ENCODE measurements at regions not wholly inside any gene's neighbourhood (a gene's known extent, or its start where the extent isn't known, plus 50 kb on each side); places are given as distances from the start of the nearest gene placed in this dataset.
"Not testable (repeated sequence)": the region's sequence is repeated elsewhere in the genome, so short reads cannot be mapped to it uniquely, and the experiment has no call there.

GRCh38 chr3:5974630-5975322 lies 787.3 kb downstream of the EDEM1 start:
- DNase-seq (ENCODE audit: low read depth, low spot score) = no peak

- no peak for DNase-seq (ENCODE audit: low read depth, low spot score)
Measured at GRCh38 chr3:5977331-5977730, 789.8 kb downstream of the EDEM1 start.

GRCh38 chr3:5980475-5980874 lies 793.0 kb downstream of the EDEM1 start:
- DNase-seq (ENCODE audit: low read depth, low spot score) = no peak

- DNase-seq (ENCODE audit: low read depth, low spot score) = no peak
Measured at GRCh38 chr3:5994651-5995050, 807.1 kb downstream of the EDEM1 start.

- no peak for DNase-seq (ENCODE audit: low read depth, low spot score)
Measured at GRCh38 chr3:6018456-6018855, 830.9 kb downstream of the EDEM1 start.

GRCh38 chr3:6022621-6023020 lies 835.1 kb downstream of the EDEM1 start:
- DNase-seq (ENCODE audit: low read depth, low spot score) = no peak

GRCh38 chr3:6025032-6025431 lies 835.9 kb upstream of the GRM7 start:
- no peak for DNase-seq (ENCODE audit: low read depth, low spot score)

GRCh38 chr3:6030648-6031047 lies 830.3 kb upstream of the GRM7 start:
- DNase-seq (ENCODE audit: low read depth, low spot score) = not testable (repeated sequence)

GRCh38 chr3:6035626-6036025 lies 825.3 kb upstream of the GRM7 start:
- DNase-seq (ENCODE audit: low read depth, low spot score) = no peak

- DNase-seq (ENCODE audit: low read depth, low spot score) = no peak
Measured at GRCh38 chr3:6039971-6040370, 820.9 kb upstream of the GRM7 start.

GRCh38 chr3:6041894-6042293 lies 819.0 kb upstream of the GRM7 start:
- DNase-seq (ENCODE audit: low read depth, low spot score) = no peak

GRCh38 chr3:6047016-6047415 lies 813.9 kb upstream of the GRM7 start:
- DNase-seq (ENCODE audit: low read depth, low spot score) = no peak

GRCh38 chr3:6060251-6060650 lies 800.7 kb upstream of the GRM7 start:
- no peak for DNase-seq (ENCODE audit: low read depth, low spot score)

- DNase-seq (ENCODE audit: low read depth, low spot score) = peak; percentile 3
Measured at GRCh38 chr3:6062261-6063187, 798.4 kb upstream of the GRM7 start.

GRCh38 chr3:6066397-6066796 lies 794.5 kb upstream of the GRM7 start:
- no peak for DNase-seq (ENCODE audit: low read depth, low spot score)

- DNase-seq (ENCODE audit: low read depth, low spot score) = peak; percentile 9
Measured at GRCh38 chr3:6066868-6067578, 793.9 kb upstream of the GRM7 start.

- no peak for DNase-seq (ENCODE audit: low read depth, low spot score)
Measured at GRCh38 chr3:6074952-6075351, 786.0 kb upstream of the GRM7 start.

- DNase-seq (ENCODE audit: low read depth, low spot score) = no peak
Measured at GRCh38 chr3:6078436-6078835, 782.5 kb upstream of the GRM7 start.

GRCh38 chr3:6079011-6079410 lies 781.9 kb upstream of the GRM7 start:
- DNase-seq (ENCODE audit: low read depth, low spot score) = no peak

GRCh38 chr3:6079561-6080179 lies 781.2 kb upstream of the GRM7 start:
- DNase-seq (ENCODE audit: low read depth, low spot score) = no peak

GRCh38 chr3:6088433-6088832 lies 772.5 kb upstream of the GRM7 start:
- no peak for DNase-seq (ENCODE audit: low read depth, low spot score)

GRCh38 chr3:6089780-6090179 lies 771.1 kb upstream of the GRM7 start:
- DNase-seq (ENCODE audit: low read depth, low spot score) = no peak
